ENCODE measurements at regions not wholly inside any gene's neighbourhood (a gene's known extent, or its start where the extent isn't known, plus 50 kb on each side); places are given as distances from the start of the nearest gene placed in this dataset.

DNA sequence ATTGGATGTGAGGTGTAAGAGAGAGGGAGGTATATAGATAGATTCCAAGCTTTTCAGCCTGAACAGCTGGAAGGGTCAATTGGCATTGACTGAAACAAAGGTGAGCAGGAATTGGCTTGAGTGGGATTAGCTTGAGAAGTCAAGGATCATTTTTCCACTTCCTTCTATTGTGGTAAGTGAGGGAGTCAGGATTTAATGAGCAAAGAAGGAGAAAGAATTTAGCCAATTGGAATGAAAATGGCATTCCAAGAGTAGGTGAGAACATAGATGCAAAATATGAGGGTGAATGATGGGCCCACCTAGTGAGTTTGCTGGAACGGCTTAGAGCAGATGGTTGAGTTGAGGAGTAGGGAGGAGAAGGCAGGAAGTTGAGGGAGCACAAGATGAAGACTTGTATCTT is 56.5 kb upstream of the ETV6 start:
- Mint-ChIP-seq H3K4me3 (no peak overlapping the region), H3K27me3 (no peaks in the 10 kb centered on the region), H3K27ac (no peak overlapping the region), H3K4me1 (peaks cover 6% of the 10 kb centered on the region), H3K9me3 (peaks cover 7% of the 10 kb centered on the region), H3K36me3 (ENCODE audit: low read depth) (no peaks in the 10 kb centered on the region)
- intact Hi-C loops (cut with micrococcal nuclease), result no loop called here
- no peak for DNase-seq

DNA sequence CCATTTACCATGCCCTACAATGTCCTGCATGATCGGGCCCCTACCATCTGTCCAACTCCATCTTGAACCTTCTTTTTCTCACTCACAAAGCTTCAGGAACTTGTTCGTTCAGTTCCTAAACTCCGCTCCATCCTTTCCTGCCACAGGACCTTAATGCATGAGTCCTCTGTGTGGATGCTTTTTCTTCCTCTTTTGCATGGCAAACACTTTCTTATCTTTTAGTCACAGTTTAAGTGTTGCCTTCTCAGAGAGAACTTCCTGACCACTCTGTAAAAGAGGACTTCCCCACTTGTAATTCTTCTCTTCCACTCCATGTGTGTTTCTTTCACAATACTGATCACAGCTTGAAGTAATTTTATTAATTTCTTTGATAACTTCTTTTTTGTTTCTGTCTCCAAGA is 54.4 kb upstream of the ETV6 start:
- no peaks in the 10 kb centered on the region for H3K27me3 Mint-ChIP-seq
- peaks cover 7% of the 10 kb centered on the region for H3K9me3 Mint-ChIP-seq
- H3K4me3 Mint-ChIP-seq, result no peak overlapping the region
- intact Hi-C loops (cut with micrococcal nuclease), result no loop called here
- DNase-seq, result no peak
- H3K36me3 Mint-ChIP-seq (ENCODE audit: low read depth), result no peaks in the 10 kb centered on the region
- H3K4me1 Mint-ChIP-seq, result peaks cover 6% of the 10 kb centered on the region
- H3K27ac Mint-ChIP-seq, result no peak overlapping the region

DNA sequence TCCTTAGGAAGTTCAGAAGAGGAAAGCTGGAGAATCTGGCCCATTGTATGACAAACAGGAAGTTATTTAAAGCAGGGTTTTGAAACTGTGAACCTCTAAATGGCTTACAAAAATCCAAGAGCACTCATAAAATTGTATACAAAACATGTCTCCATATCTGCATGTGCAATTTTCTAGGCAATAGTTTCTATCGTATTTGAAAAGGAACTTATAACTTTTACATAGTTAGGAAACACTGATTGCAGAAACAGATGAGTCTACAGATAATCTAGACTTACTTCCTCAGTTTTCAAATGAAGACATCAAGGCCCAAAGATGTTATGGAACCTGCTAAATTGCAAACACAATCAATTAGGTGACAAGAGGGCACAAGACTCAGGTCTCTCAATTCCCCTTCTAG is 53.3 kb upstream of the ETV6 start:
- Mint-ChIP-seq H3K27ac (no peak overlapping the region), H3K27me3 (no peaks in the 10 kb centered on the region), H3K9me3 (peaks cover 7% of the 10 kb centered on the region), H3K4me1 (peaks cover 11% of the 10 kb centered on the region), H3K4me3 (no peak overlapping the region), H3K36me3 (ENCODE audit: low read depth) (no peaks in the 10 kb centered on the region)
- intact Hi-C loops (cut with micrococcal nuclease), result no loop called here
- no peak for DNase-seq

DNA sequence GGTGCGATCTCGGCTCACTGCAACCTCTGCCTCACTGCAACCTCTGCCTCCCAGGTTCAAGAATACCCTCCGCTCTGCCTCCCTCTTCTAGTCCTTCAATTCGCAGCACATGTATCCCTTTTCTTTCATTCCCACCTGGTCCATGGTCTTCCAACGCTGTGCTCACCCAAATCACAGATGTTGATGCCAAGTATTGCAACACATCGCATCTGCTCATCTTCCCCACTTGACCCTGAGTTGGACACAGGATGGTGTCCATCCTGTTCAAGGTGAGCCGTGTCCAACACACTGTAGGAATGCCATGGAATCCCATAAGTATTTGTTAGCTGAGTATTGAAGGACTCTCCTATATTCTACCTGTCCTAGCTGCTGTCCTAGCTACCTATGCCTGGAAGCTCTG is 50.6 kb upstream of the ETV6 start:
- Mint-ChIP-seq H3K27ac (no peak overlapping the region), H3K4me1 (peaks cover 22% of the 10 kb centered on the region), H3K36me3 (ENCODE audit: low read depth) (no peaks in the 10 kb centered on the region), H3K4me3 (no peak overlapping the region), H3K27me3 (no peaks in the 10 kb centered on the region), H3K9me3 (no peaks in the 10 kb centered on the region)
- DNase-seq, result no peak
- intact Hi-C loops (cut with micrococcal nuclease), result no loop called here
